NOMO-1 treated with dmso at 0.1 percent for 144 hours (cell line): ENCODE measurements at regions not wholly inside any gene's neighbourhood (a gene's known extent, or its start where the extent isn't known, plus 50 kb on each side); places are given as distances from the start of the nearest gene placed in this dataset.
A peak's percentile ranks its signal among the peaks of the same experiment; 100 is the strongest.

Experiments used
- DNase-seq: peaks from one replicate; lab custom pipeline; 2025; ENCODE audit not compliant: unreplicated experiment; lab: John Stamatoyannopoulos, UW

GRCh38 chr11:105333153-105333552 is 193.6 kb upstream of the CARD18 start:
- no peak for DNase-seq

- DNase-seq: no peak
These were observed 192.6 kb upstream of the CARD18 start for GRCh38 chr11:105332171-105332570.

- DNase-seq: no peak
These were observed 188.5 kb upstream of the CARD18 start for GRCh38 chr11:105328061-105328460.

- DNase-seq: no peak
These were observed 184.6 kb upstream of the CARD18 start for GRCh38 chr11:105324156-105324555.

GRCh38 chr11:105321696-105322095 is 182.1 kb upstream of the CARD18 start:
- no peak for DNase-seq

- DNase-seq: no peak
These were observed 175.7 kb upstream of the CARD18 start for GRCh38 chr11:105315287-105315686.

- DNase-seq: no peak
These were observed 172.7 kb upstream of the CARD18 start for GRCh38 chr11:105312266-105312665.

- DNase-seq: no peak
These were observed 159.1 kb upstream of the CARD18 start for GRCh38 chr11:105298630-105299029.

GRCh38 chr11:105298174-105298573 is 158.6 kb upstream of the CARD18 start:
- no peak for DNase-seq

- DNase-seq: no peak
These were observed 157.9 kb upstream of the CARD18 start for GRCh38 chr11:105297463-105297862.

- no peak for DNase-seq
These were observed 157.2 kb upstream of the CARD18 start for GRCh38 chr11:105296806-105297205.

GRCh38 chr11:105296386-105296785 is 156.8 kb upstream of the CARD18 start:
- no peak for DNase-seq

- DNase-seq: no peak
These were observed 143.1 kb upstream of the CARD18 start for GRCh38 chr11:105282658-105283057.

- no peak for DNase-seq
These were observed 135.1 kb upstream of the CARD18 start for GRCh38 chr11:105274631-105275030.

GRCh38 chr11:105273660-105274280 is 134.2 kb upstream of the CARD18 start:
- DNase-seq: no peak

GRCh38 chr11:105269862-105270261 is 130.3 kb upstream of the CARD18 start:
- no peak for DNase-seq

GRCh38 chr11:105268404-105269062 is 129.0 kb upstream of the CARD18 start:
- DNase-seq: no peak

- no peak for DNase-seq
These were observed 126.3 kb upstream of the CARD18 start for GRCh38 chr11:105265845-105266244.

- DNase-seq: no peak
These were observed 121.4 kb upstream of the CARD18 start for GRCh38 chr11:105260976-105261375.

- DNase-seq: no peak
These were observed 106.3 kb upstream of the CARD18 start for GRCh38 chr11:105245781-105246315.

- DNase-seq: peak; percentile 36
These were observed 104.7 kb upstream of the CARD18 start for GRCh38 chr11:105244160-105244825.

- DNase-seq: no peak
These were observed 101.6 kb upstream of the CARD18 start for GRCh38 chr11:105241136-105241535.
